ENCODE measurements at regions not wholly inside any gene's neighbourhood (a gene's known extent, or its start where the extent isn't known, plus 50 kb on each side); places are given as distances from the start of the nearest gene placed in this dataset.

DNA sequence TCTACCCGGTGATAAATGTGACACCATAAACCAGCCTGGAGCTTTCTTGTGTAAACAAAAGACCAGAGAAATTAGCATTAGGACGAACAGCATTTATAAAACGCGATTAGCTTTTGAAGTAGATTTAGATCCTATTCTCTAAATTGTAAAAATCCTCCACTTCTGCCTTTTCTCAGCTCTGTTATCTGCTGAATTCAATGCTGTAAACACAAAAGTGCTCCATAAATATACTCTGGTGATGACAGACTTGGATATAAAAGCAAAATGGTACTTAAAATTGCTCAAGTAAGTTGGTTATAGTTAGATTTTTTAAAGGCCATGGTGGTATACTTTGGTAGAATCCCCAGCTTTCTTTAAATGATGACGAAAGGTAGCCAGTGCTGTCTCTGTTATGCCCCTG lies 114.6 kb upstream of the RMST start:
- no peak for DNase-seq

DNA sequence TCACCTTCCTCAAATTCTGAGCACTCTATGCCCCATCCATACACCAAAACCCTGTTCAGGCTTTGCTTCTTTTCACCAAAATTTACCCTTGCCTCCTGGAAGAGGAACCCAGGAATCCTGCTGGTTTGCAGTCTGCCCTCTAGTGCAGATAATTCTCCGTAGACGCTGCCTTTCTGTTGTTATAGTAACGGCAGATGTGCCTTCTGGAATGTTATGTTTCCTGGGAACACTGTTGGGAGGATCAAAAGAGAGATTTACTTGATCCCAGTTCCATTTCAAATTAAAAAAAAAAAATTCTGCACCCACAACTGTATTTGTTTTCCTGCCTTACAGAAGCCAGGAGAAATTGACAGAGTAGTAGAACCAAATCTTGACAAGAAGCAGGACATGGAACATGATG lies 104.2 kb upstream of the RMST start:
- DNase-seq, result no peak

DNA sequence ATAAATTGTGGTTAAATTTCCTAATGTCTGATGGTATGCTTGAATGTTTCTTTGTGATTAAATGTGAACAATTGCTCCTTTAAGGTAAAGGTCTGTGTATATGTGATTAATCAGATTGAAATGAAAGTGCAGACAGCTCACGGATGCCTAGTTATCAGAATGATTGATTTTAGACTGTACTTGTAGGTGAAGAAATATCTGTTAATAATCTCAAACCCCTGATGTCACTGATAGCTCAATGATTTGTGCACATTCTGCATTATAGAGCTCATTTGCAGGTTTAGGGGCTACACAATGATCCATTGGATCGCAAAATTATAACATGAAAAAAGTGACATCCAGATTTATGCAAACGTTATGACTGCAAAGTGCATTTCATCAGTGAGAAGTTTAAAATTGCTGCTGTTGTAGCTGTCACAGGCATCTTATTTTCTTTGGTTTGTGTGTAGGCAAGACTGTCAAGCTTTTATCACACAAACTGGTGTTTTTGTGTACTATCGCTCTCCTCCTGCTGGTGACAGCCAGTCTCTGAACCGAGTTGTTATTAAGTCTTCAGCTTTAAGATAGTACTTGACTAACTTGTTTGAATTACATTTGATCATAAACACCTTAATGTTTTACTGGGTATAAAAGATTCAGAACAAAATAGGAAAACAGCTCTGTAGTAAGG lies 103.4 kb upstream of the RMST start:
- DNase-seq, result no peak

DNA sequence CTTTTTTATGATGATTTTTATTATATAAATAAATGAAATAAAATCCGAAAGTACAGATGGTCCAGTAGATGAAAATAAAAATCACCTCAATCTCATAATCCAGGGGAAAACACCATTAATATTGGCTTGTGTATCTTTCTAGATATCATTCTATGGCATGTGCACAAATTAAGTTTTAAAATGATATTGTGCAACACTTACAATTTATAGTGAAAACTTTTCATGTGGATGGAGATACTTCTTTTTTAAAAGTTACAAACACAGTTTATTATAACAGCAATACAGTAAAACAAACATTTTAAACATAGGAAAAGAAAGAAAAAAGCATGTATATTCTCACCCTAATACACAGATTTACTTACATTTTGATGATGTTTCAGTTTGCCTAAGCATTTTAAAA lies 98.9 kb upstream of the RMST start:
- DNase-seq, result no peak

DNA sequence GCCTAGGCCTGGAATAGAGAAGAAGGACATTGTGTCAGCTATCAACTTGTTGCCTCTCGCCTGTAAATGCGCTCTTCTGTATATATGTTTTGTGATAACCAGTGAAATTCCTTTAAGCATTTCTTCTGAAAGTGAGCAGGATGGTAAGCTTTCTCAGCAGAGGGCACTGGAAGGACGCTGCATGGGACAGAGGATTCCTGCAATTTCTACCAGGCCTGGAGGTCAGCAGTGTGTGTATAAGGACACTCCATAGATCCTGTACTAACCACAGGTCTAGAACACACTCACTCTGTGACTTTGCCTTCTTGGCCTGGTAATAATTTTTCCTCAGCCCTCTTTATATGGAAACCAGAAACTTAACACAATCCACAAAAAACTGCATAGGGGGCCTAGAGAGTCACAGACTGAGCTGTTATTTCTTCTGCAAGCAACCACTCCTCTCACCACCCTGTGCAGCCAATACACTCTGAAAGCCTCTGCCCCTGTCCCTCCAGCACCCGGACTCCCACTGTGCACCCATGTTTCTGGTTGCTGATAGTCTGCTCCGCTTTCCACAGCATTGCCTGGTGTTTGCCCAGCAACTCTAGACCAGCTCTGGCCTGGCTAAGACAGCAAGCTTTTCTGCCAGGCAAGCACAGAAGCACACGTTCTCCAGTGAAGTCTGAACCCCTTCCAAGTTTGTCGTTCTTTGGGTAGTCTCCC lies 94.0 kb upstream of the RMST start:
- DNase-seq, result no peak

DNA sequence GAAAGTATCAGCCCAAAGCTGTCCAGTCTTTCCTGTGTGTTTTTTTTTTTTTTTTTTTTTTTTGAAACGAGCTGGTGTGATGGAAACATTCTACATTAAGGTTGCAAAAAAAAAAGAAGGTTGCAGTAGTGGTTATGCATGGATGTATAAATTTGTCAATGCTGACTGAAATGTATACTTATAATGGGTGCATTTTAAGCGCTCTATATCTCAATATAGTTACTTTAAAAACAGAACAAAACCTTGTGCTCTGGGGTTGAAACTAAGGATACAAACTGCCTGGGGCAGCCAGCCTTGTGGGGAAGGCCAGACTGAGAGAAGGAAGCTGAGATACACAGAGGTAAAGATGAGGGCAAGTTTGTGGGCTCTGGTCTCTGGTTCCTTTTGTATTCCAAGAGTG lies 87.3 kb upstream of the RMST start:
- no peak for DNase-seq

DNA sequence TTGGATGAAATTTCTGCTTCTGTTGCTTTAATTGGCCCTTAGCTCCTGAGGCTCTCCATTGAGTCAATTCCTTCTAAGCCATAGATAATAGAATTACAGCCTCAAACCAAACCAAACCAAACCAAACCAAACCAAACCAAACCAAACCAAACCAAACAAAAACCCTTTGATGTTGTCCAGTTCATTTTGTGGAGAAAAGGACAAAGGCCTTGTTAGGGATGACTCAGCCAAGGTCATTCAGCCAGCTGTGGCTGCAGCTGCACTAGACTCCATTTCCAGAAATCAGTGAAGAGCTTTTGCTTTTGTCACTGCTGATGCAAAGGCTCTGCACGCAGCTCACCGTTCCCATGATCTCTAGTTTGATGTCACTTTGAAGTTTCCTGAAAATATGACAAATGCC lies 82.2 kb upstream of the RMST start:
- no peak for DNase-seq

DNA sequence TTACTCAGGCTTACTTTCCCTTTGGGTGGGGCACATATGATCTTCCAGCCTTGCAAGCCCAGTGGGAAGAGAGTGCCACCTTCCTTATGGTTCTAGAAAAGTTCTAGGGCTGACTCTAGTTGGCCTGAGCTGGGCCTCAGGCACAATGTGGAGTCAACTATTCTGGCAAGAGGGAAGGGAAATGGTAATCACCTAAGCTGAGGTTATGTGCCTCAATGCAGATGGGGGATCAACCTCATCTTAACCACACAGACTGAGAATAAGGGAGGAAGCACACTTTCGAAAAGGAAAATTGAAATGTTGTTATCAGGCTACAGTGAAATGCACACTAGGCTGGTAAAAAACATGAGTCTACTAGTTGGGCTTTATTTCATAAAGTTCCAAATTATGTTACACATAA lies 77.5 kb upstream of the RMST start:
- no peak for DNase-seq

DNA sequence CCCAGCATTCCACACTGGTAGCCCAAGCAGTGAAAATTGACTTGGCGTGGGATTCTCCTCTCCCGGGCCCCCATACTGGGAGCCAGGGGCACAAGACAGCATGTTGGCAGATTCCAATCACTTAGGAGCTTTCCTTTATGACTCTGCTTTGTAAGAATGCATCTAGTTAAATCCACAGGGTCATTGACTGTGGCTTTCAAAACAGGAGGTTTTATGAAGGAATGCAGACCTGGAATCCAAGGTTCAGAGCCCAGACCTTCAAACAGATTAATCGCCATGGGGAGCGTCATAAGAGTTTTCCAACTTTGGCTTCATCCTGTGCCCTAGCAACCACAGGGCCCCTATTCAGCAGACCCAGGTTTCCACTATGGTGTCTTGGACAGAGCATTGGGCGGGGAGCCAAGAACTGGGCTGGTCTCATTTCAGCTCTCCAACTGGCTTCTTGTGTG lies 76.4 kb upstream of the RMST start:
- no peak for DNase-seq

DNA sequence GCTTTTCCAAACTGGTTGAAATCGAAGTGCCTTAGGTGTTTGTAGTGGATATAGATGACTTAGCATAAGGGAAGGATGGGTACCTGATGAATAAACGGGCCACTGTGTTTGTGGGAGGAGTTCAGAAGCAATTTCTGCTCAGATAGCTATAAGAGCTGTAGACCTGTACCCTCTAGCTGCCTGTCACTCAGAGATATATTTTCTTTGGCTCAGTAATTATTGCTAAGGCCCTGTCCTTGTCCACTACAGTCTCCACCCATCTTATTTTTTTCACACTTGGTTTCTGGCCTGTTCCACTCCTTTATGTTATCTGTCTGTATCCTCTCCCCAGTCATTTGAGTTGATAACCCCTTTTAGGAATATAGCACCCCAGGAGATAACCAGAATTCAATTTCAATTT lies 74.8 kb upstream of the RMST start:
- DNase-seq, result no peak

DNA sequence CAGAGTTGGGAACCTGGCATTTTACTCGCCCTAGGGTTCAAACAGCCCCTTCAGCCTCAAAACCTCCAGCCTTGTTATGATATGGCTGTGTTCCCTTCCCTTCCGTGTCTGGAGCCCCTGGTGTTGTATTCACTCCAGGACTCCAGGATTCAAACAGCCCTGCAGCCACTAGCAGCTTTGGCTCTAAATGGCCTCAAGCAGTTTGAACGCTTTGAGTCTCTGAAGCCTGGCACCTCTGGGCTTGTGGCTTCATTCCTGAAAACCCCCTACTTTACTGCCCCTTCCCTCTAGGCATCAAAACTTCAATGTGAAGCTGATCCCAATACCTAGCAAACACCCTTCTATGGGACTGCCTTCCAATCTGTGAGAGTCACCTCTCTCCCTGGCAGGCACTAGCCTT lies 67.9 kb upstream of the RMST start:
- no peak for DNase-seq

DNA sequence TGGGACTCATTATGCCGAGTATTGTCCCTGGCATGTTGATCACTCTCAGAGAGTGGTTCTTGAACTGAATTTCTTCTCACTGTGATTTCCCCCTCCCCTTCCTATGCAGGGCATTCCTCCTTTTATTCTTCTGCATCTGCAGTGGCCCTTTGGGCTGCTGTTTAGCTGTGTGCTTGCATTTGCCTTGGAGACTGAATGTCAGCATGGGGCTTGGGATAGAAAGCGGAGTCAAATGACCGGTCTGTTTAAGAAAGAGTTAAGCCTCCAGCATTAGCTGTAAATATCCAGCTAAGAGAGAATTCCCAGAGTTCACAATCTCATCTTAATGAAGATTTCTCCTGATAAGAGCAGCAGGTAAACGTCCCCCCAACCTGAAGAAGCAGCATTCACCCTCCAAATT lies 65.6 kb upstream of the RMST start:
- DNase-seq, result no peak

DNA sequence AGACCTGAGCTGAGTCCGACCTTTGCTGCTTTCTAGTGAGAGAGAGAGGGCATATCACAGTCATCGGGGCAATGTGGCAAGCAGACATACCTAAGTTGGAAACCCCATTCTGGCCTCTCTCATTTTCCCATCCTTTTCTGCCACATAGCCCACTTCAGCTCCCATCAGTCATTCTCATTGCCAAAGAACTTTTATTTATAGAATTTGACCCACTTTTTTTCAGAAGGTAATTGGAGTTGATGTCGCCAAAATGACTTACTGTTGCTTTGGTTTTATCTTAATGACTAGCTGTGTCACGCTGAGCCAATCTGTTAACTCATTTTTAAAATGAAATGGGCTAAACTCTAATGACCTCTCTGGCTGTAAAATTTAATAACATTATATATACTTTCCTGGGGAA lies 63.9 kb upstream of the RMST start:
- no peak for DNase-seq

DNA sequence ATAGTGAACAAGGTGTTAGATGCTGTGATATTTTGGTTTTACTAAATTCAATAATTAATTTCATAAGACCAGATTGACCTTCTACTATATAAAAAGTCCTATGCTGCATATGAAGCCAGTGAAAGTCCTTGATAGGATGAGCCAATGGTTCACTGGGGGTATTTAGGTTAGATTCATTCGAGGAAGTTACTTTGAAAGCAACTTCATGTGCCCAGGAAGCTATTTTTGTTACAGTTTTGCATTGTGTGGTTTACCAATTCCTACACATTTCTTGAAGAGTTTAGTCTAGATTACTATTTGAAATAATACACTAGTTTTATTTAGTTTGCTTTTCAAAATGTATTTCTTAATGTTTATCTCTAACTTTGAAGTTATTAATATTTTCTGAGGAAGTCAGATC lies 58.5 kb upstream of the RMST start:
- DNase-seq, result no peak

DNA sequence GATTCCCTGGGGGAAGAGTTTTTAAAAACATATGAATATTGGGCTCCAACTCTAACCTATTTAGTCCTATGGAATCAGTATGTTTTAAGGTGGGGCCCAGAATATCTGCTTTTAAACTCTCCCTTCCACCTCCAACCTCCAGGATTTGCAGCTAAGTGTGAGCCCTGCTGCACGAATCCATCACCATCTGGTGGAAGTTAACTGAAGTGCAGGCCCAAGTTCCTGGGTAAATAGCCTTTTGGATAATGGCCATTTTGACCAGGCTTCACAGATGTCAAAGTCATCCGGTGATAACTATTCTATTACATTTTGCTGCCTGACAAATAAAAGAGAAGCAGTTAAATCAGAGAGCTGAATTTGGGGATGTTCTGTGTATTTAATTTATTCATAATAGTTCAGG lies 58.1 kb upstream of the RMST start:
- DNase-seq, result no peak

DNA sequence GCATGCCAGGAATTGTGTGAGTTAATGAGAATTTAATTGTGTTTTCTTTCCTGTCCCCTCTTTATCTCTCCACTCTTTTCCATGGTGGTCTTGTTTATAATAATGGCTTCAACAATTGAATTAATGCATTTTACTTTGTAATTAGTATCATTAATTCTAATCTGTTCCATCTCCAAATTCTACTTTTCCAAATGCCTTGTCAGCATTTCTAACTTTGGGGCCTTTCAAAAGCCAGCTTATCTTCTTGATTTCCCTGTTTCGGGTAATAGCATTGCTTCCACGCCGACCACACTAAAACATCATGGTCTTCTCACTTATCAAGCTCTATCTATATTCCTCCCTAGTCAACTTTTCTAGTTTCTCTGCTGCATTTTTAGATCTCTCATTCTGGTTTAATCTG lies 54.2 kb upstream of the RMST start:
- DNase-seq, result no peak

DNA sequence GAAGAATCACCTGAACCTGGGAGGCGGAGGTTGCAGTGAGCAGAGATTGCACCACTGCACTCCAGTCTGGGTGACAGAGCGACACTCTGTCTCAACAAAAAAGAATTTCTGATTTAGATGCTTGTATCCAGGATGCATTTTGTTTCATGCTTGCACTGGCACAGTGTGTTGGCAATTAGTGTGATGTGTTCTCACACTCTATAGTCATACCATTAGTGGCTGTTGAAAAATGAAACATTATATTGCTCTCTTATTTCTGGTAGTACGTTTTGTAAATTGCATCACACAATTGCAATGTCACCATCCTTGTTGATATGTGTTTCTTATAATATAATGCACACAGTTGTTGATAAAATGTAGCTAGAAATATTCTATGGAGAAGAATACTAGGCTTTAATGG lies 51.3 kb upstream of the RMST start:
- no peak for DNase-seq
